CD4-positive, alpha-beta T cell (primary cell): ENCODE measurements at regions not wholly inside any gene's neighbourhood (a gene's known extent, or its start where the extent isn't known, plus 50 kb on each side); places are given as distances from the start of the nearest gene placed in this dataset.

Experiments
- ATAC-seq: fragments of 200-7000 bp; cut with Tn5 transposase; one replicate; pipeline ENCODE4 v1.10.0; 2022; ENCODE audit warnings: mild to moderate bottlenecking; ENCODE audit not compliant: poor library complexity
- CTCF ChIA-PET: fragments of 350-600 bp; sonication (Branson Sonifier 250); formaldehyde crosslinking; loops from one replicate; lab custom pipeline; 2021; ENCODE audit warnings: antibody characterized with exemption, inconsistent platforms; lab: Charles Lee
- POLR2A ChIA-PET: fragments of 350-600 bp; sonication (Branson Sonifier 250); formaldehyde crosslinking; loops from one replicate; lab custom pipeline; 2021; ENCODE audit warnings: antibody characterized with exemption, inconsistent platforms; lab: Charles Lee
- DNase-seq, 14 experiments: peaks; one replicate each; pipeline ENCODE4 v3.0.0-alpha.2; 2013 to 2020; ENCODE audit warnings: mixed read lengths in 2 of 14
- H3K27ac ChIP-seq, 2 donors: one replicate each; pipeline versions ENCODE4 v1.5.1 to v1.7.0; 2013; ENCODE audit warnings: low read length in 2 of 2, low read depth in 1 of 2, mild to moderate bottlenecking in 1 of 2
- H3K27me3 ChIP-seq, 2 experiments: 1 replicate in 1 of 2; 2 replicates in 1 of 2; pipeline versions ENCODE4 v1.6.1 to v1.7.0; 2013; ENCODE audit warnings: low read length in 2 of 2, control low read depth in 1 of 2, mild to moderate bottlenecking in 1 of 2, moderate library complexity in 1 of 2; ENCODE audit not compliant: insufficient read depth in 2 of 2, control insufficient read depth in 1 of 2
- H3K36me3 ChIP-seq: one replicate; pipeline ENCODE4 v1.6.1; 2013; ENCODE audit warnings: low read length, control low read depth; ENCODE audit not compliant: insufficient read depth
- H3K4me1 ChIP-seq: one replicate; pipeline ENCODE4 v1.6.1; 2013; ENCODE audit warnings: low read length, control low read depth; ENCODE audit not compliant: insufficient read depth
- H3K4me3 ChIP-seq: one replicate; pipeline ENCODE4 v1.5.1; 2013; ENCODE audit warnings: mild to moderate bottlenecking, low read length, moderate library complexity
- H3K9me3 ChIP-seq, 2 experiments: 1 replicate in 1 of 2; 2 replicates in 1 of 2; pipeline versions ENCODE4 v1.6.1 to v1.7.0; 2013; ENCODE audit warnings: low read length in 2 of 2, mild to moderate bottlenecking in 2 of 2, control low read depth in 1 of 2, moderate library complexity in 1 of 2; ENCODE audit not compliant: control insufficient read depth in 1 of 2, insufficient read depth in 1 of 2
- H3K27ac Mint-ChIP-seq: one replicate; pipeline ENCODE4 v1.8.0; 2020; ENCODE audit warnings: mixed read lengths
- H3K27me3 Mint-ChIP-seq: one replicate; pipeline ENCODE4 v1.8.0; 2021; ENCODE audit warnings: mixed read lengths
- H3K36me3 Mint-ChIP-seq: one replicate; pipeline ENCODE4 v1.8.0; 2021; ENCODE audit warnings: low read depth, mixed read lengths
- H3K4me1 Mint-ChIP-seq: one replicate; pipeline ENCODE4 v1.8.0; 2021; ENCODE audit warnings: low read depth, mixed read lengths
- H3K4me3 Mint-ChIP-seq: one replicate; pipeline ENCODE4 v1.8.0; 2020; ENCODE audit warnings: mild to moderate bottlenecking, mixed read lengths
- H3K9me3 Mint-ChIP-seq: one replicate; pipeline ENCODE4 v1.8.0; 2020; ENCODE audit warnings: mixed read lengths
- intact Hi-C, 2 experiments: fragments of 100-400 bp; cut with DNase I in 1 of 2; cut with micrococcal nuclease in 1 of 2; formaldehyde crosslinking; loops; one replicate each; pipeline versions ENCODE4 v1.15.1 to v1.9.0; 2023 to 2025; cut with DNase I, micrococcal nuclease
- TF ChIP-seq, protein P1 (sequence below): fragments of 200-600 bp; IDR thresholded peaks from one replicate; pipeline ENCODE4 v1.8.0; 2022; ENCODE audit warnings: antibody characterized with exemption, mild to moderate bottlenecking

DNA sequence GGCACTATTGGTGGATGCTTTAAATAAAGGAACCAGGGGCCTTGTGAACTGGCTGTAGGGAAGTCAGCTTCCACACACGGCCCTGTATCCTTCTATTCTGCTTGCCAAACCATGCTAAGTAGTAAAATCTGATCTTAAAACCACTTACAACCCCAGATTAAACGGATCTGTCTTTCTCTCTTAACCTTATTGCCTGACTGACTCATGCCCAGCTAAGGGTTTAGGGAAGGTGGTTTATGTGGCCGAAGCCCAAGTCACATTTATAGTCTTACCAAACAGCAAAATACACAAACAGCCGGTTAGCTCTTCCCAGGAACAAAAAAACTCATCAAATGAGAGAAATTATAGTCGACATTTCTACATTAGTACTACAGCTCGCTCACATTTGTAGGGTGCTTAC is 988.4 kb upstream of the TENM3 start:
- CTCF ChIA-PET: no interaction called here
- H3K4me1 Mint-ChIP-seq: no peaks in the 10 kb centered on the region
- TF ChIP-seq, protein P1, sequence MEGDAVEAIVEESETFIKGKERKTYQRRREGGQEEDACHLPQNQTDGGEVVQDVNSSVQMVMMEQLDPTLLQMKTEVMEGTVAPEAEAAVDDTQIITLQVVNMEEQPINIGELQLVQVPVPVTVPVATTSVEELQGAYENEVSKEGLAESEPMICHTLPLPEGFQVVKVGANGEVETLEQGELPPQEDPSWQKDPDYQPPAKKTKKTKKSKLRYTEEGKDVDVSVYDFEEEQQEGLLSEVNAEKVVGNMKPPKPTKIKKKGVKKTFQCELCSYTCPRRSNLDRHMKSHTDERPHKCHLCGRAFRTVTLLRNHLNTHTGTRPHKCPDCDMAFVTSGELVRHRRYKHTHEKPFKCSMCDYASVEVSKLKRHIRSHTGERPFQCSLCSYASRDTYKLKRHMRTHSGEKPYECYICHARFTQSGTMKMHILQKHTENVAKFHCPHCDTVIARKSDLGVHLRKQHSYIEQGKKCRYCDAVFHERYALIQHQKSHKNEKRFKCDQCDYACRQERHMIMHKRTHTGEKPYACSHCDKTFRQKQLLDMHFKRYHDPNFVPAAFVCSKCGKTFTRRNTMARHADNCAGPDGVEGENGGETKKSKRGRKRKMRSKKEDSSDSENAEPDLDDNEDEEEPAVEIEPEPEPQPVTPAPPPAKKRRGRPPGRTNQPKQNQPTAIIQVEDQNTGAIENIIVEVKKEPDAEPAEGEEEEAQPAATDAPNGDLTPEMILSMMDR: no peak

DNA sequence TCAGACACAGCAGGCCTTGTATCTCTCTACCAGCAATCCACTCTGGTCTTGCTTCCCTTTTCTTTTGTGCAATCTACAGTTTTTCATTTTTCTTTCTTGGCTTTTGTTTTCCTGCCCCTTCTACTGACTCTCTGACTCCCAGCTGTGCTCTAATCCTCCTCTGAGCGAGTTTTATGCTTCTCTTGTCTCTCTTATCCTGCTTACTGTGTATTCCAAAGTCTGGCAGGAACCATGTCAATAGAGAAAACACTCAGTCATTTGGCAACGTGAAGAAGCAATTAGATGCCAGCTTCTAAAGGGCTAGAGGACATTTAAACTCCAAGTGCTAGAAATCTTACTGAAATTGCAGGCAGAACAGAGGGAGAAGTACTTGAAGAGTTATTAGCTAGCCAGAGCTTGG is 984.6 kb upstream of the TENM3 start:
- CTCF ChIA-PET: no interaction called here
- Mint-ChIP-seq H3K9me3 (peaks cover 5% of the 10 kb centered on the region), H3K36me3 (no peaks in the 10 kb centered on the region), H3K4me3 (no peak overlapping the region), H3K27me3 (no peaks in the 10 kb centered on the region), H3K4me1 (no peaks in the 10 kb centered on the region), H3K27ac (no peak overlapping the region)
- ATAC-seq (no peak), DNase-seq (no peak)
- no peak overlapping the region for H3K27ac ChIP-seq
- no peaks in the 10 kb centered on the region for H3K27me3 ChIP-seq
- no peaks in the 10 kb centered on the region for H3K36me3 ChIP-seq
- no peaks in the 10 kb centered on the region for H3K4me1 ChIP-seq
- POLR2A ChIA-PET: no interaction called here
- no peak overlapping the region for H3K4me3 ChIP-seq
- TF ChIP-seq, protein P1: no peak
- intact Hi-C loops: no loop called here
- peaks cover 0 to 3% of the 10 kb centered on the region in 2 experiments for H3K9me3 ChIP-seq

More for the DNA sequence above, 988.4 kb upstream of the TENM3 start:
- Histone ChIP-seq H3K4me1 (no peaks in the 10 kb centered on the region), H3K27me3 (no peaks in the 10 kb centered on the region), H3K36me3 (no peaks in the 10 kb centered on the region), H3K9me3 (peaks cover 0 to 3% of the 10 kb centered on the region in 2 experiments), H3K27ac (no peak overlapping the region), H3K4me3 (no peak overlapping the region)
- H3K4me3 Mint-ChIP-seq: no peak overlapping the region
- H3K27me3 Mint-ChIP-seq: no peaks in the 10 kb centered on the region
- intact Hi-C loops: no loop called here
- H3K36me3 Mint-ChIP-seq: no peaks in the 10 kb centered on the region
- ATAC-seq (no peak), DNase-seq (no peak)
- H3K27ac Mint-ChIP-seq: no peak overlapping the region
- H3K9me3 Mint-ChIP-seq: peaks cover 14% of the 10 kb centered on the region
- POLR2A ChIA-PET: no interaction called here

DNA sequence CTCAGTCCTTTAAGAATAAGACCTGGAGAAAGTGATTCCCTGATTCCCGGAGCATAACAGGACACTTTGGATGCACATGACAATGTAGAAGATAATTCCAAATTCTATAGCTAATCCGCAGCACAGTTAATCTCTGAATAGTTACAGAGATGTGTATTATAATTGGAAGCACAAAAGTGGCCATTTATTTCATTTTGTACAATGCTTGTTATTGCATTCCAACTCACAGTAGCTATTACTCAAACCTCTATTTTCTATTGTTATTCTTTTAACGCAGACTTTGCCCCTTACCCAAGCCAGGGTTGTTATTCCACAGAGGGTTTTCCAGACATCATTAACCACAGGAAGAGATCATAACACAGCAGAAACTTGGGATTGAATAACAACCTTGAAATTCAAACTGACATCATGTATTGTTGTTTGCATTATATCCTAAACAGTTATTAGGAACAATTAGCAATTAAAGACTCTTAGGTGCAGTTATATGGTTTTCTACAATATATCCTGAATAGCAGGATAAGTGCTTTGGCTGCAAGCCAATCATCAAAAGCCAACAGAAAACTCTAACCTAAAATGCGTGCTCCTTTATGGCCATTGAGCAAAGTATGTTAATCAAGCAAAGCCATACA is 984.0 kb upstream of the TENM3 start:
- no peak overlapping the region for H3K4me3 ChIP-seq
- ATAC-seq (no peak), DNase-seq (no peak)
- Mint-ChIP-seq H3K4me3 (no peak overlapping the region), H3K27me3 (no peaks in the 10 kb centered on the region), H3K9me3 (peaks cover 5% of the 10 kb centered on the region), H3K27ac (no peak overlapping the region), H3K36me3 (no peaks in the 10 kb centered on the region), H3K4me1 (no peaks in the 10 kb centered on the region)
- H3K27me3 ChIP-seq: no peaks in the 10 kb centered on the region
- H3K36me3 ChIP-seq: no peaks in the 10 kb centered on the region
- intact Hi-C loops: no loop called here
- TF ChIP-seq, protein P1: no peak
- peaks cover 0 to 3% of the 10 kb centered on the region in 2 experiments for H3K9me3 ChIP-seq
- ChIA-PET CTCF (no interaction called here), POLR2A (no interaction called here)
- H3K4me1 ChIP-seq: no peaks in the 10 kb centered on the region
- no peak overlapping the region for H3K27ac ChIP-seq
